DND-41 (cell line): ENCODE measurements at regions not wholly inside any gene's neighbourhood (a gene's known extent, or its start where the extent isn't known, plus 50 kb on each side); places are given as distances from the start of the nearest gene placed in this dataset.

Source experiments
- EZH2 ChIP-seq: IDR thresholded peaks from 3 replicates; pipeline ENCODE4 v1.6.1; 2012; ENCODE audit warnings: borderline replicate concordance, low read depth, mild to moderate bottlenecking, moderate library complexity, low read length, inconsistent platforms; ENCODE audit not compliant: severe bottlenecking
- TF ChIP-seq, protein P1 (sequence below): IDR thresholded peaks from 2 replicates; pipeline ENCODE4 v1.5.1; 2012; ENCODE audit warnings: borderline replicate concordance, low read length, moderate library complexity, mild to moderate bottlenecking; ENCODE audit not compliant: poor library complexity, severe bottlenecking; ENCODE audit errors: extremely low read depth

DNA sequence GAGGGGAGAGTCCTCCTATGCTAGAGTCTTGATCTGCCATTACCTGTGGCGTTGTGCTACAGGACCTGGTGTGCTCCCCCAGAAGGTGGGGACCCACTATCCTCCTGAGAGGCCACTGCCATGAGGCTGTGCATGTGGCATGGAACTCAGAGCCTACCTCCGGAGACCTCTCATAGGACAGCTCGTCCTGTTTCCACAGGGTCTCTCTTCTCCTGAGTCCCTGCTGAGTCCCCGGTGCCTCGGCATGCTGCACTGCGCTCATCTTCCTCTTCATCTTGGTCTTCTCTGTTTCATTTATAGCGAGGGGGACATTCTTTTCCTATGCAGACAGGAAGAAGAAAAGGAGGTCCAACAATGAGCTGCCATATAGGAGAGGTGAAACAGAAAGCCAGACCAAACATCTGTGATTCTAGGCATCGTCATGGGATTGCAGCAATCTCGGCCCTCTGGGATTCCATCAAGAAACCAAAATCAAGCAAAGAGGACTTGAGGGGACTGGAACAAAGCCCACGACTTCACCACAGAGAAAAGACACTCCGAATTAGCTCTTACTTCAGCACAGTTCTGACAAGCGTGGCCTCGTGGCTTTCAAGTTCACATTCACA is 83.7 kb downstream of the KCNF1 start:
- TF ChIP-seq, protein P1, sequence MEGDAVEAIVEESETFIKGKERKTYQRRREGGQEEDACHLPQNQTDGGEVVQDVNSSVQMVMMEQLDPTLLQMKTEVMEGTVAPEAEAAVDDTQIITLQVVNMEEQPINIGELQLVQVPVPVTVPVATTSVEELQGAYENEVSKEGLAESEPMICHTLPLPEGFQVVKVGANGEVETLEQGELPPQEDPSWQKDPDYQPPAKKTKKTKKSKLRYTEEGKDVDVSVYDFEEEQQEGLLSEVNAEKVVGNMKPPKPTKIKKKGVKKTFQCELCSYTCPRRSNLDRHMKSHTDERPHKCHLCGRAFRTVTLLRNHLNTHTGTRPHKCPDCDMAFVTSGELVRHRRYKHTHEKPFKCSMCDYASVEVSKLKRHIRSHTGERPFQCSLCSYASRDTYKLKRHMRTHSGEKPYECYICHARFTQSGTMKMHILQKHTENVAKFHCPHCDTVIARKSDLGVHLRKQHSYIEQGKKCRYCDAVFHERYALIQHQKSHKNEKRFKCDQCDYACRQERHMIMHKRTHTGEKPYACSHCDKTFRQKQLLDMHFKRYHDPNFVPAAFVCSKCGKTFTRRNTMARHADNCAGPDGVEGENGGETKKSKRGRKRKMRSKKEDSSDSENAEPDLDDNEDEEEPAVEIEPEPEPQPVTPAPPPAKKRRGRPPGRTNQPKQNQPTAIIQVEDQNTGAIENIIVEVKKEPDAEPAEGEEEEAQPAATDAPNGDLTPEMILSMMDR = no peak
- TF ChIP-seq EZH2 = no peak
